ENCODE measurements at regions not wholly inside any gene's neighbourhood (a gene's known extent, or its start where the extent isn't known, plus 50 kb on each side); places are given as distances from the start of the nearest gene placed in this dataset.
"Not testable (repeated sequence)": the region's sequence is repeated elsewhere in the genome, so short reads cannot be mapped to it uniquely, and the experiment has no call there.

GRCh38 chr1:191798178-191798577 is 360.1 kb upstream of the RGS18 start:
- intact Hi-C loops (cut with DNase I): no loop called here
- Histone ChIP-seq H3K27ac (no peak overlapping the region), H3K36me3 (no peaks in the 10 kb centered on the region), H3K27me3 (no peaks in the 10 kb centered on the region), H3K4me1 (no peaks in the 10 kb centered on the region), H3K4me3 (no peak overlapping the region), H3K9me3 (no peaks in the 10 kb centered on the region)
- TF ChIP-seq EP300 (IDR thresholded peaks at IDR 0.05) (no peak), POLR2A (IDR thresholded peaks at IDR 0.05) (no peak), CTCF (IDR thresholded peaks at IDR 0.05) (no peak), POLR2AphosphoS5 (IDR thresholded peaks at IDR 0.05) (no peak)
- WGBS, 2 donors: 55 to 65% methylated on average over 1 of the region's 1 CpG
- no peak for DNase-seq

GRCh38 chr1:191804311-191804710 is 354.0 kb upstream of the RGS18 start:
- H3K4me1 ChIP-seq: no peaks in the 10 kb centered on the region
- no peak overlapping the region for H3K27ac ChIP-seq
- intact Hi-C loops (cut with DNase I): no loop called here
- H3K4me3 ChIP-seq: no peak overlapping the region
- WGBS, 2 donors: 67 to 70% methylated on average over 3 of the region's 3 CpGs
- no peak for TF ChIP-seq POLR2A (IDR thresholded peaks at IDR 0.05)
- TF ChIP-seq POLR2AphosphoS5 (IDR thresholded peaks at IDR 0.05): no peak
- TF ChIP-seq EP300 (IDR thresholded peaks at IDR 0.05): no peak
- TF ChIP-seq CTCF (IDR thresholded peaks at IDR 0.05): no peak
- no peaks in the 10 kb centered on the region for H3K36me3 ChIP-seq
- DNase-seq: no peak
- H3K27me3 ChIP-seq: no peaks in the 10 kb centered on the region
- H3K9me3 ChIP-seq: no peaks in the 10 kb centered on the region

GRCh38 chr1:191813593-191813992 is 344.7 kb upstream of the RGS18 start:
- H3K36me3 ChIP-seq; H3K9me3 ChIP-seq; DNase-seq; H3K4me1 ChIP-seq; H3K27ac ChIP-seq; H3K27me3 ChIP-seq; intact Hi-C loops (cut with DNase I); H3K4me3 ChIP-seq: not testable (repeated sequence)
- WGBS, 2 donors: 80 to 87% methylated on average over 5 of the region's 5 CpGs

GRCh38 chr1:191818198-191818597 is 340.1 kb upstream of the RGS18 start:
- no peaks in the 10 kb centered on the region for H3K27me3 ChIP-seq
- H3K4me1 ChIP-seq: no peaks in the 10 kb centered on the region
- H3K27ac ChIP-seq: no peak overlapping the region
- intact Hi-C loops (cut with DNase I): no loop called here
- H3K9me3 ChIP-seq: peaks cover 0 to 2% (median 0%) of the 10 kb centered on the region in 4 donors
- no peak for TF ChIP-seq EP300 (IDR thresholded peaks at IDR 0.05)
- TF ChIP-seq POLR2AphosphoS5 (IDR thresholded peaks at IDR 0.05): no peak
- TF ChIP-seq POLR2A (IDR thresholded peaks at IDR 0.05): no peak
- no peak for TF ChIP-seq CTCF (IDR thresholded peaks at IDR 0.05)
- no peak overlapping the region for H3K4me3 ChIP-seq
- H3K36me3 ChIP-seq: no peaks in the 10 kb centered on the region
- WGBS, 2 donors: 76 to 92% methylated on average over 1 of the region's 1 CpG
- no peak for DNase-seq

- WGBS, 2 donors: 71 to 81% methylated on average over 4 of the region's 4 CpGs
- Histone ChIP-seq H3K36me3 (no peaks in the 10 kb centered on the region), H3K27me3 (no peaks in the 10 kb centered on the region), H3K9me3 (no peaks in the 10 kb centered on the region), H3K4me3 (no peak overlapping the region), H3K27ac (no peak overlapping the region), H3K4me1 (no peaks in the 10 kb centered on the region)
- intact Hi-C loops (cut with DNase I): no loop called here
- no peak for DNase-seq
- TF ChIP-seq CTCF (IDR thresholded peaks at IDR 0.05) (no peak), POLR2A (IDR thresholded peaks at IDR 0.05) (no peak), EP300 (IDR thresholded peaks at IDR 0.05) (no peak), POLR2AphosphoS5 (IDR thresholded peaks at IDR 0.05) (no peak)
These were observed 326.7 kb upstream of the RGS18 start for GRCh38 chr1:191831572-191831971.
